Kidney epithelial cell (primary cell): ENCODE measurements at regions not wholly inside any gene's neighbourhood (a gene's known extent, or its start where the extent isn't known, plus 50 kb on each side); places are given as distances from the start of the nearest gene placed in this dataset.

Experiments used
- DNase-seq: peaks from one replicate; pipeline ENCODE4 v3.0.0-alpha.2; 2010; ENCODE audit warnings: low read depth
- H3K27me3 ChIP-seq: 2 replicates; pipeline ENCODE4 v1.6.0; 2011; ENCODE audit warnings: low read length; ENCODE audit not compliant: control insufficient read depth, insufficient read depth
- H3K36me3 ChIP-seq: 2 replicates; pipeline ENCODE4 v1.5.1; 2011; ENCODE audit warnings: low read length; ENCODE audit not compliant: control insufficient read depth, insufficient read depth
- H3K4me3 ChIP-seq: 2 replicates; pipeline ENCODE4 v1.5.1; 2011; ENCODE audit warnings: low read depth, mild to moderate bottlenecking, control low read depth, low read length
- CTCF ChIP-seq: IDR thresholded peaks from 2 replicates; pipeline ENCODE4 v1.5.1; 2011; ENCODE audit warnings: mild to moderate bottlenecking, moderate library complexity, low read length, control low read depth, inconsistent platforms; ENCODE audit not compliant: insufficient read depth, poor library complexity, severe bottlenecking

GRCh38 chr2:215782295-215782694 lies 231.1 kb downstream of the MREG start:
- H3K36me3 ChIP-seq: no peaks in the 10 kb centered on the region
- no peak for TF ChIP-seq CTCF
- no peak for DNase-seq
- no peaks in the 10 kb centered on the region for H3K27me3 ChIP-seq
- H3K4me3 ChIP-seq: no peak overlapping the region

GRCh38 chr2:215780907-215781685 lies 232.3 kb downstream of the MREG start:
- DNase-seq: no peak
- Histone ChIP-seq H3K36me3 (no peaks in the 10 kb centered on the region), H3K4me3 (no peak overlapping the region), H3K27me3 (no peaks in the 10 kb centered on the region)
- TF ChIP-seq CTCF: no peak

GRCh38 chr2:215780313-215780712 lies 233.0 kb downstream of the MREG start:
- no peak for DNase-seq
- no peak for TF ChIP-seq CTCF
- H3K4me3 ChIP-seq: no peak overlapping the region
- H3K27me3 ChIP-seq: no peaks in the 10 kb centered on the region
- no peaks in the 10 kb centered on the region for H3K36me3 ChIP-seq

- no peaks in the 10 kb centered on the region for H3K27me3 ChIP-seq
- DNase-seq: no peak
- no peak for TF ChIP-seq CTCF
These were observed 233.4 kb downstream of the MREG start for GRCh38 chr2:215779912-215780311.

GRCh38 chr2:215777465-215778044 lies 235.8 kb downstream of the MREG start:
- no peak overlapping the region for H3K4me3 ChIP-seq
- DNase-seq: no peak
- no peaks in the 10 kb centered on the region for H3K27me3 ChIP-seq
- TF ChIP-seq CTCF: no peak
- no peaks in the 10 kb centered on the region for H3K36me3 ChIP-seq

More at GRCh38 chr2:215779912-215780311, 233.4 kb downstream of the MREG start:
- Histone ChIP-seq H3K4me3 (no peak overlapping the region), H3K36me3 (no peaks in the 10 kb centered on the region)
